ENCODE measurements at regions not wholly inside any gene's neighbourhood (a gene's known extent, or its start where the extent isn't known, plus 50 kb on each side); places are given as distances from the start of the nearest gene placed in this dataset.

GRCh38 chr5:93831449-93831848 lies 90.0 kb upstream of the POU5F2 start:
- no peak for TF ChIP-seq CTCF (IDR thresholded peaks at IDR 0.05)
- no peaks in the 10 kb centered on the region for H3K27me3 ChIP-seq
- H3K27ac ChIP-seq = no peak overlapping the region

GRCh38 chr5:93830893-93831292 lies 89.5 kb upstream of the POU5F2 start:
- DNase-seq (ENCODE audit: low spot score) = no peak
- TF ChIP-seq CTCF (IDR thresholded peaks at IDR 0.05) = no peak
- no peaks in the 10 kb centered on the region for H3K27me3 ChIP-seq
- no peaks in the 10 kb centered on the region for H3K36me3 ChIP-seq
- H3K27ac ChIP-seq = no peak overlapping the region
- H3K4me3 ChIP-seq = no peak overlapping the region
- H3K9me3 ChIP-seq = no peaks in the 10 kb centered on the region
- no peaks in the 10 kb centered on the region for H3K4me1 ChIP-seq

More at GRCh38 chr5:93831449-93831848, 90.0 kb upstream of the POU5F2 start:
- Histone ChIP-seq H3K36me3 (no peaks in the 10 kb centered on the region), H3K9me3 (no peaks in the 10 kb centered on the region), H3K4me1 (no peaks in the 10 kb centered on the region), H3K4me3 (no peak overlapping the region)
- DNase-seq (ENCODE audit: low spot score) = no peak

- Histone ChIP-seq H3K36me3 (no peaks in the 10 kb centered on the region), H3K9me3 (no peaks in the 10 kb centered on the region), H3K27me3 (no peaks in the 10 kb centered on the region), H3K4me3 (no peak overlapping the region), H3K27ac (no peak overlapping the region), H3K4me1 (no peaks in the 10 kb centered on the region)
- no peak for TF ChIP-seq CTCF (IDR thresholded peaks at IDR 0.05)
- DNase-seq (ENCODE audit: low spot score) = no peak
These were observed 87.9 kb upstream of the POU5F2 start for GRCh38 chr5:93829346-93829745.

- DNase-seq (ENCODE audit: low spot score) = no peak
- Histone ChIP-seq H3K27ac (no peak overlapping the region), H3K9me3 (no peaks in the 10 kb centered on the region), H3K27me3 (no peaks in the 10 kb centered on the region), H3K4me3 (no peak overlapping the region), H3K4me1 (no peaks in the 10 kb centered on the region), H3K36me3 (no peaks in the 10 kb centered on the region)
- TF ChIP-seq CTCF (IDR thresholded peaks at IDR 0.05) = no peak
These were observed 80.6 kb upstream of the POU5F2 start for GRCh38 chr5:93821891-93822415.

GRCh38 chr5:93819668-93820067 lies 78.3 kb upstream of the POU5F2 start:
- Histone ChIP-seq H3K4me3 (no peak overlapping the region), H3K27me3 (no peaks in the 10 kb centered on the region), H3K4me1 (no peaks in the 10 kb centered on the region), H3K36me3 (no peaks in the 10 kb centered on the region), H3K9me3 (no peaks in the 10 kb centered on the region), H3K27ac (no peak overlapping the region)
- TF ChIP-seq CTCF (IDR thresholded peaks at IDR 0.05) = no peak
- no peak for DNase-seq (ENCODE audit: low spot score)

DNA sequence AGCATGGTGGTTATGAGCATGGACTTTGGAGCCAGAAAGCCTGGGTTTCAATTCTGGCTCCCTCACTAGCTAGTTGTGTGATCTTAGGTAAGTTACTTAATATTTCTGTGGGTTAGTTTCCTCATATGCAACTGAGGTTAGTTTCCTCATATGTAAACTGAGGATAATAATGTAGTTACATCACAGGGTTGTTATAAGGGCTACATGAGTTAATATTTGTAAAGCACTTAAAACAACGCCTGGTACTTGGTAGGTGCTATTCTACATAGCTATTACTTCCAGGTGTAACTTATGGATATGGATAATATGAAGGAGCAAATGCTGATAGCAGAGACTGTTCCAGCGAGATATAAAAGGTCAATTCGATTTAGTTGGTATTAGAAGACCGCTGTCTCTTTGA lies 69.4 kb upstream of the POU5F2 start:
- TF ChIP-seq CTCF (IDR thresholded peaks at IDR 0.05) = no peak
- Histone ChIP-seq H3K4me1 (no peaks in the 10 kb centered on the region), H3K36me3 (no peaks in the 10 kb centered on the region), H3K27me3 (no peaks in the 10 kb centered on the region), H3K27ac (no peak overlapping the region), H3K4me3 (no peak overlapping the region), H3K9me3 (no peaks in the 10 kb centered on the region)
- no peak for DNase-seq (ENCODE audit: low spot score)
